Fibroblast of lung (primary cell): ENCODE measurements at regions not wholly inside any gene's neighbourhood (a gene's known extent, or its start where the extent isn't known, plus 50 kb on each side); places are given as distances from the start of the nearest gene placed in this dataset.

Experiments used
- EZH2 ChIP-seq: IDR thresholded peaks from 2 replicates; pipeline ENCODE4 v1.5.1; 2012; ENCODE audit warnings: low read length, control low read depth, mild to moderate bottlenecking; ENCODE audit errors: missing control alignments
- TF ChIP-seq, protein P1 (sequence below), 2 donors: IDR thresholded peaks in 1 of 2; conservative IDR thresholded peaks in 1 of 2; 1 replicate in 1 of 2; 2 replicates in 1 of 2; pipeline ENCODE4 v1.5.1; 2011 to 2012; ENCODE audit warnings: low read length in 2 of 2, control low read depth in 1 of 2, inconsistent platforms in 1 of 2, low read depth in 1 of 2, mild to moderate bottlenecking in 1 of 2

DNA sequence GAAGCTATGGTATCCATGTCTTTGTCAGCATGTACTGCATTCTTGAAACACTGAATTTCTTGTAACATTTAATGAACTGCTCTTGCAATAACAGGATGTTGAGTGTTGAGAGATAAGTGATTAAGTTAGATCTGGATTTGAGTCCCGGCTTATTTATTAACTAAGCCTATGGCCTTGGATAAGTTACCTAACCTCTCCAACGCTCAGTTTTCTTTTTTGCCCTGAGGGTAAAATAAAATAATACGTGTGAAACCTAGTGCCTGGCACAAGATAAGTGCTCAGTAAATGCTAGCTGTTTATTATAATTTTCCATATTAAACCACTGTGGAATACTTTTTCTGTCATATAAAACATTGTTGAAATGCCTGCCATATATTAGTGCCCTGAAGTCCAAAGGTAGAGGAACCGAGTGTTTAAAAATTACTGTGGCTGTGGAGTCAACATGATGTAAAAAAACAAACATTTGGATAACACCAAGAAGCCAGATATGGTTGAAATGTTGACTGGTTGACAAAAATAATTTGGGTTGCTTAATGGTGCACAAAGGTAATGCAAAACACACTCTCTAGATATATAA is 58.6 kb upstream of the ALB start:
- TF ChIP-seq, protein P1, sequence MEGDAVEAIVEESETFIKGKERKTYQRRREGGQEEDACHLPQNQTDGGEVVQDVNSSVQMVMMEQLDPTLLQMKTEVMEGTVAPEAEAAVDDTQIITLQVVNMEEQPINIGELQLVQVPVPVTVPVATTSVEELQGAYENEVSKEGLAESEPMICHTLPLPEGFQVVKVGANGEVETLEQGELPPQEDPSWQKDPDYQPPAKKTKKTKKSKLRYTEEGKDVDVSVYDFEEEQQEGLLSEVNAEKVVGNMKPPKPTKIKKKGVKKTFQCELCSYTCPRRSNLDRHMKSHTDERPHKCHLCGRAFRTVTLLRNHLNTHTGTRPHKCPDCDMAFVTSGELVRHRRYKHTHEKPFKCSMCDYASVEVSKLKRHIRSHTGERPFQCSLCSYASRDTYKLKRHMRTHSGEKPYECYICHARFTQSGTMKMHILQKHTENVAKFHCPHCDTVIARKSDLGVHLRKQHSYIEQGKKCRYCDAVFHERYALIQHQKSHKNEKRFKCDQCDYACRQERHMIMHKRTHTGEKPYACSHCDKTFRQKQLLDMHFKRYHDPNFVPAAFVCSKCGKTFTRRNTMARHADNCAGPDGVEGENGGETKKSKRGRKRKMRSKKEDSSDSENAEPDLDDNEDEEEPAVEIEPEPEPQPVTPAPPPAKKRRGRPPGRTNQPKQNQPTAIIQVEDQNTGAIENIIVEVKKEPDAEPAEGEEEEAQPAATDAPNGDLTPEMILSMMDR (conservative IDR thresholded peaks at IDR 0.05 in 1 of 2, IDR thresholded peaks at IDR 0.05 in 1 of 2; ENCODE audit: low read depth in 1 of 2, low read length in 2 of 2), result no peak
- TF ChIP-seq EZH2, result no peak
